IPS-18c (cell line): ENCODE measurements at regions not wholly inside any gene's neighbourhood (a gene's known extent, or its start where the extent isn't known, plus 50 kb on each side); places are given as distances from the start of the nearest gene placed in this dataset.

Experiments used
- H3K4me3 ChIP-seq: 2 replicates; pipeline ENCODE4 v1.7.0; 2013; ENCODE audit warnings: low read depth, mild to moderate bottlenecking, low read length, moderate library complexity; ENCODE audit not compliant: insufficient read depth
- H3K9me3 ChIP-seq: one replicate; pipeline ENCODE4 v1.6.1; 2013; ENCODE audit warnings: mild to moderate bottlenecking, low read length, moderate library complexity; ENCODE audit not compliant: control insufficient read depth, insufficient read depth

GRCh38 chr4:180434131-180434895 lies 1808.9 kb upstream of the TENM3 start:
- Histone ChIP-seq H3K4me3 (no peak overlapping the region), H3K9me3 (no peaks in the 10 kb centered on the region)

- H3K9me3 ChIP-seq: no peaks in the 10 kb centered on the region
- H3K4me3 ChIP-seq: no peak overlapping the region
Observed at GRCh38 chr4:180436361-180436760, 1806.8 kb upstream of the TENM3 start.

- H3K4me3 ChIP-seq: no peak overlapping the region
- H3K9me3 ChIP-seq: no peaks in the 10 kb centered on the region
Observed at GRCh38 chr4:180437601-180438000, 1805.6 kb upstream of the TENM3 start.

GRCh38 chr4:180448306-180448705 lies 1794.9 kb upstream of the TENM3 start:
- Histone ChIP-seq H3K4me3 (no peak overlapping the region), H3K9me3 (no peaks in the 10 kb centered on the region)

- no peak overlapping the region for H3K4me3 ChIP-seq
- no peaks in the 10 kb centered on the region for H3K9me3 ChIP-seq
Observed at GRCh38 chr4:180449395-180449956, 1793.7 kb upstream of the TENM3 start.

- H3K9me3 ChIP-seq: no peaks in the 10 kb centered on the region
- H3K4me3 ChIP-seq: no peak overlapping the region
Observed at GRCh38 chr4:180455226-180455625, 1788.0 kb upstream of the TENM3 start.

GRCh38 chr4:180456928-180457327 lies 1786.3 kb upstream of the TENM3 start:
- H3K4me3 ChIP-seq: no peak overlapping the region
- H3K9me3 ChIP-seq: no peaks in the 10 kb centered on the region

GRCh38 chr4:180462116-180462515 lies 1781.1 kb upstream of the TENM3 start:
- H3K4me3 ChIP-seq: no peak overlapping the region
- H3K9me3 ChIP-seq: no peaks in the 10 kb centered on the region

- Histone ChIP-seq H3K4me3 (no peak overlapping the region), H3K9me3 (no peaks in the 10 kb centered on the region)
Observed at GRCh38 chr4:180465364-180465763, 1777.8 kb upstream of the TENM3 start.

GRCh38 chr4:180483036-180483435 lies 1760.2 kb upstream of the TENM3 start:
- H3K4me3 ChIP-seq: no peak overlapping the region
- H3K9me3 ChIP-seq: no peaks in the 10 kb centered on the region

- H3K4me3 ChIP-seq: no peak overlapping the region
- H3K9me3 ChIP-seq: no peaks in the 10 kb centered on the region
Observed at GRCh38 chr4:180485407-180485806, 1757.8 kb upstream of the TENM3 start.

GRCh38 chr4:180486342-180486741 lies 1756.9 kb upstream of the TENM3 start:
- no peaks in the 10 kb centered on the region for H3K9me3 ChIP-seq
- no peak overlapping the region for H3K4me3 ChIP-seq

GRCh38 chr4:180489787-180490186 lies 1753.4 kb upstream of the TENM3 start:
- Histone ChIP-seq H3K9me3 (peaks cover 3% of the 10 kb centered on the region), H3K4me3 (no peak overlapping the region)

- H3K9me3 ChIP-seq: peaks cover 3% of the 10 kb centered on the region
- no peak overlapping the region for H3K4me3 ChIP-seq
Observed at GRCh38 chr4:180491210-180491609, 1752.0 kb upstream of the TENM3 start.

- no peak overlapping the region for H3K4me3 ChIP-seq
- H3K9me3 ChIP-seq: peaks cover 3% of the 10 kb centered on the region
Observed at GRCh38 chr4:180493299-180493698, 1749.9 kb upstream of the TENM3 start.

GRCh38 chr4:180500154-180500553 lies 1743.0 kb upstream of the TENM3 start:
- no peaks in the 10 kb centered on the region for H3K9me3 ChIP-seq
- no peak overlapping the region for H3K4me3 ChIP-seq

GRCh38 chr4:180512801-180513475 lies 1730.3 kb upstream of the TENM3 start:
- Histone ChIP-seq H3K4me3 (no peak overlapping the region), H3K9me3 (no peaks in the 10 kb centered on the region)

GRCh38 chr4:180518906-180519305 lies 1724.3 kb upstream of the TENM3 start:
- H3K4me3 ChIP-seq: no peak overlapping the region
- no peaks in the 10 kb centered on the region for H3K9me3 ChIP-seq
